OCI-LY7 (cell line): ENCODE measurements at regions not wholly inside any gene's neighbourhood (a gene's known extent, or its start where the extent isn't known, plus 50 kb on each side); places are given as distances from the start of the nearest gene placed in this dataset.

Experiments used
- BruUV-seq: library from RNA; stranded (reverse); fragments of 400-500 nt; replicated peaks from 2 replicates; lab custom pipeline; 2021; lab: Mats Ljungman, UMichigan
- CTCF ChIA-PET: fragments of 300-600 bp; sonication (Branson Sonifier 250); formaldehyde crosslinking; loops from one replicate; lab custom pipeline; 2022; ENCODE audit warnings: antibody characterized with exemption; ENCODE audit not compliant: unreplicated experiment; lab: Charles Lee
- POLR2A ChIA-PET: fragments of 300-600 bp; sonication (Branson Sonifier 250); formaldehyde crosslinking; loops from one replicate; lab custom pipeline; 2022; ENCODE audit warnings: antibody characterized with exemption; lab: Charles Lee
- DNase-seq: peaks from one replicate; pipeline ENCODE4 v3.0.0-alpha.2; 2015; ENCODE audit warnings: low spot score
- H2AFZ ChIP-seq: fragments of 200-600 bp; sonication (generic), shearing (Covaris generic); 2 replicates; pipeline ENCODE4 v1.6.1; 2014; ENCODE audit warnings: mild to moderate bottlenecking, antibody characterized with exemption, low read length, moderate library complexity
- H3K27ac ChIP-seq: fragments of 200-600 bp; sonication (generic); 2 replicates; pipeline ENCODE4 v1.5.1; 2014; ENCODE audit warnings: mixed run types, low read depth, mild to moderate bottlenecking, moderate library complexity, low read length, inconsistent platforms; ENCODE audit not compliant: poor library complexity, severe bottlenecking
- H3K36me3 ChIP-seq: fragments of 200-600 bp; sonication (generic); 2 replicates; pipeline ENCODE4 v1.6.1; 2014; ENCODE audit warnings: mild to moderate bottlenecking, antibody characterized with exemption, low read length, moderate library complexity, mixed read lengths; ENCODE audit not compliant: insufficient read depth
- H3K4me1 ChIP-seq: fragments of 200-600 bp; sonication (generic); 2 replicates; pipeline ENCODE4 v1.5.1; 2014; ENCODE audit warnings: mild to moderate bottlenecking, low read length; ENCODE audit not compliant: insufficient read depth, poor library complexity, severe bottlenecking
- H3K4me2 ChIP-seq: fragments of 200-600 bp; sonication (generic); 2 replicates; pipeline ENCODE4 v1.6.1; 2014; ENCODE audit warnings: mild to moderate bottlenecking, low read length
- H3K4me3 ChIP-seq: fragments of 200-600 bp; sonication (generic); 2 replicates; pipeline ENCODE4 v1.5.1; 2014; ENCODE audit warnings: mild to moderate bottlenecking, low read depth, low read length; ENCODE audit not compliant: poor library complexity, severe bottlenecking
- H3K79me2 ChIP-seq: fragments of 200-600 bp; sonication (generic); 2 replicates; pipeline ENCODE4 v1.6.1; 2016; ENCODE audit warnings: low read depth, mild to moderate bottlenecking, low read length, moderate library complexity, mixed read lengths; ENCODE audit not compliant: insufficient read depth
- H3K9me2 ChIP-seq: fragments of 200-600 bp; sonication (generic); 2 replicates; pipeline ENCODE4 v1.6.1; 2016; ENCODE audit warnings: mild to moderate bottlenecking, low read length, mixed read lengths; ENCODE audit not compliant: insufficient read depth
- H3K9me3 ChIP-seq: fragments of 200-600 bp; sonication (generic); 2 replicates; pipeline ENCODE4 v1.6.1; 2014; ENCODE audit warnings: mild to moderate bottlenecking, mixed run types, low read length, mixed read lengths
- H4K20me1 ChIP-seq: fragments of 200-600 bp; sonication (generic); 2 replicates; pipeline ENCODE4 v1.6.1; 2014; ENCODE audit warnings: mild to moderate bottlenecking, antibody characterized with exemption, low read length, moderate library complexity, mixed read lengths; ENCODE audit not compliant: insufficient read depth
- EZH2phosphoT487 ChIP-seq: fragments of 200-600 bp; sonication (generic); IDR thresholded peaks from 2 replicates; pipeline ENCODE4 v1.6.1; 2018; ENCODE audit warnings: low read depth, borderline replicate concordance, mild to moderate bottlenecking, mixed run types, antibody characterized with exemption, low read length, moderate library complexity, mixed read lengths
- intact Hi-C: fragments of 100-400 bp; cut with micrococcal nuclease; formaldehyde crosslinking; loops from one replicate; pipeline ENCODE4 v1.10.0; 2022; ENCODE audit not compliant: unreplicated experiment
- TF ChIP-seq, protein P1 (sequence below): fragments of 200-600 bp; sonication (generic); conservative IDR thresholded peaks from 2 replicates; pipeline ENCODE4 v1.5.1; 2014; ENCODE audit warnings: mild to moderate bottlenecking, antibody characterized with exemption, low read length, moderate library complexity, mixed read lengths

DNA sequence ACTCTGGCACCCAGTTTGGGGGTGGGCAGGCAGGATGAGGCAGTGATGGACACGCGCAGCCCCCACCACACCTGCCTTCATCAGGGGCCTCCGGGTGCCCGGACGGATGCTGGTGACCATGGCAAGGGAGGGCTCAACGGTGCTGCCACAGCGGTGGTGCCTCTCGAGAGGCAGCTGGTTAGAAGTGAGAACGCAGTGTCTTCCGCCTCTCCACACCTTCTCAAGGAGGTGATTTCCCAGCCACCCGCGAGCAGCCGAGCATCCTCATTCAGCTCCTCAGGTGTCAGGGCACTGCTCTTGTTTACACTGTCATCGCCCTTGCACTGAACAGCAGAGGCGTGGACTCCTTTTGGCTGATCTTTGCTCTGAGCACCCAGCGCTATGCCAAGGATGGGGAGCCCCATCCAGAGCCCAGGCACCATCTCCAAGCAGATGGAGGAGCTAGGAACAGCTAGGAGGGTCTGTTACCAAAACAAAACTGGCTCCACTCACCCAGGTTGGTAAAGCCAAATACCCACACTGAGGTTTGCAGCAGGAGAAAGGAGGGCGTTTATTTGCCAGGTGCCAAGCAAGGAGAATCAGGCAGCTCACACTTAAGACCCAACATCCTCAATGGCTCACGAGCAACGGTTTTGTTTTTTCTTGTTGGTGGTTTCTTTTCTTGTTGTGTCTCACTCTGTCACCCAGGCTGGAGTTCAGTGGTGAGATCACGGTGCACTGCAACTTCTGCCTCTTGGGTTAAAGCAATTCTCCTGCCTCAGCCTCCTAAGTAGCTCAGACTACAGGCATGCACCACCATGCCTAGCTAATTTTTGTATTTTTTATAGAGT lies 174.3 kb upstream of the TNRC6C start:
- Histone ChIP-seq H3K79me2 (no peaks in the 10 kb centered on the region), H3K27ac (no peak overlapping the region), H3K4me1 (no peaks in the 10 kb centered on the region), H3K36me3 (no peaks in the 10 kb centered on the region), H3K9me2 (no peaks in the 10 kb centered on the region), H3K4me3 (no peak overlapping the region), H3K9me3 (no peaks in the 10 kb centered on the region), H2AFZ (no peak overlapping the region), H3K4me2 (no peak overlapping the region), H4K20me1 (no peaks in the 10 kb centered on the region)
- ChIA-PET CTCF (no interaction called here), POLR2A (no interaction called here)
- DNase-seq, result no peak
- no peak for TF ChIP-seq EZH2phosphoT487
- TF ChIP-seq, protein P1, sequence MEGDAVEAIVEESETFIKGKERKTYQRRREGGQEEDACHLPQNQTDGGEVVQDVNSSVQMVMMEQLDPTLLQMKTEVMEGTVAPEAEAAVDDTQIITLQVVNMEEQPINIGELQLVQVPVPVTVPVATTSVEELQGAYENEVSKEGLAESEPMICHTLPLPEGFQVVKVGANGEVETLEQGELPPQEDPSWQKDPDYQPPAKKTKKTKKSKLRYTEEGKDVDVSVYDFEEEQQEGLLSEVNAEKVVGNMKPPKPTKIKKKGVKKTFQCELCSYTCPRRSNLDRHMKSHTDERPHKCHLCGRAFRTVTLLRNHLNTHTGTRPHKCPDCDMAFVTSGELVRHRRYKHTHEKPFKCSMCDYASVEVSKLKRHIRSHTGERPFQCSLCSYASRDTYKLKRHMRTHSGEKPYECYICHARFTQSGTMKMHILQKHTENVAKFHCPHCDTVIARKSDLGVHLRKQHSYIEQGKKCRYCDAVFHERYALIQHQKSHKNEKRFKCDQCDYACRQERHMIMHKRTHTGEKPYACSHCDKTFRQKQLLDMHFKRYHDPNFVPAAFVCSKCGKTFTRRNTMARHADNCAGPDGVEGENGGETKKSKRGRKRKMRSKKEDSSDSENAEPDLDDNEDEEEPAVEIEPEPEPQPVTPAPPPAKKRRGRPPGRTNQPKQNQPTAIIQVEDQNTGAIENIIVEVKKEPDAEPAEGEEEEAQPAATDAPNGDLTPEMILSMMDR, result no peak
- no TSS peak for BruUV-seq
- intact Hi-C loops, result no loop called here

DNA sequence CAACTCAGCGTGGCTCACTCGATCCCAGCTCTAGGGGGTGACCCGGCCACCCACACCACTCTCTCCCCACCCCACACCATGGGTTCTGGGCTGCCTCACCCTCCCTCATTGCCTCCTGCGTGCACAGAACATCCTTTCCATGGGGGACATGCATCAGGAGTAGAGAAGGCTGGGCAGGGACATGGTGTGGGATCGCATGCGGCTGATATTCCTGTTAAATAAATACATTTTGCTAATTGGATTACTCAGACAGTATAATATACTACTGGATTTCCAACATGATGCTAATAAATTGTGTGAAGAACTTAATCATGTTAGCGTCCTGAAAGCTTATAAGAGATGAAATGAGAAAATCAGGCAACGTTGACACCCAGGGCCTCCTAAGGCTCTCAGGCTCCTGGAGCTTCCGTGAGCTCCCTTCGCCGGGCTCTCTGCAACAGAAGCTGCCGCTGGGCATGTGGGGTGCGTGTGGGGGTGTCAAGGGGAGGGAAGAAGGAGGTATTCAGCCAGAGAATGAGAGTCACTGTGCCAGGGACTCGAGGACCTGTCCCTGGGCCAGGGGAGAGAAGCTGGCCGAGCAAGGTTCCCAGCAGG lies 173.1 kb upstream of the TNRC6C start:
- H3K9me2 ChIP-seq, result no peaks in the 10 kb centered on the region
- no peak for DNase-seq
- H3K79me2 ChIP-seq, result no peaks in the 10 kb centered on the region
- TF ChIP-seq, protein P1, result no peak
- no peak for TF ChIP-seq EZH2phosphoT487
- no peaks in the 10 kb centered on the region for H4K20me1 ChIP-seq
- no peaks in the 10 kb centered on the region for H3K4me1 ChIP-seq
- no peak overlapping the region for H3K4me3 ChIP-seq
- H3K9me3 ChIP-seq, result no peaks in the 10 kb centered on the region
- BruUV-seq, result no TSS peak
- ChIA-PET CTCF (no interaction called here), POLR2A (no interaction called here)
- no peak overlapping the region for H2AFZ ChIP-seq
- H3K27ac ChIP-seq, result no peak overlapping the region
- no peak overlapping the region for H3K4me2 ChIP-seq
- intact Hi-C loops, result no loop called here
- no peaks in the 10 kb centered on the region for H3K36me3 ChIP-seq

DNA sequence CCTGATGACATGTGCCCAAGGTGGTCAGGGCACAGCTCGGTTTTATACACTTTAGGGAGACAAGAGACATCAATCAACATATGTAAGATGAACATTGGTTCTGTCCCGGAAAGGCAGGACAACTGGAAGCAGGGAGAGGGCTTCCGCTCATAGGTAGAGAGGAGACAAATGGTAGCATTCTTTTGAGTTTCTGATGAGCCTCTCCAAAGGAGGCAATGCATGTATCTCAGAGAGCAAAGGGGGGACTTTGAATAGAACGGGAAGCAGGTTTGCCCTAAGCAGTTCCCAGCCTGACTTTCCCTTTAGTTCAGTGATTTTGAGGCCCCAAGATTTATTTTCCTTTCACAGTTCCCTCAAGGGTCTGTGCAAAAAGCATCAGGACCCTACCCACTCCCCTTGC lies 172.4 kb upstream of the TNRC6C start:
- no peak overlapping the region for H3K4me3 ChIP-seq
- ChIA-PET CTCF (no interaction called here), POLR2A (no interaction called here)
- H4K20me1 ChIP-seq, result no peaks in the 10 kb centered on the region
- H3K36me3 ChIP-seq, result no peaks in the 10 kb centered on the region
- H3K9me2 ChIP-seq, result no peaks in the 10 kb centered on the region
- no peak overlapping the region for H3K4me2 ChIP-seq
- H2AFZ ChIP-seq, result no peak overlapping the region
- BruUV-seq, result no TSS peak
- H3K4me1 ChIP-seq, result no peaks in the 10 kb centered on the region
- H3K79me2 ChIP-seq, result no peaks in the 10 kb centered on the region
- DNase-seq, result no peak
- H3K9me3 ChIP-seq, result no peaks in the 10 kb centered on the region
- H3K27ac ChIP-seq, result no peak overlapping the region
- TF ChIP-seq, protein P1, result no peak
- no peak for TF ChIP-seq EZH2phosphoT487
- intact Hi-C loops, result no loop called here
